Neural crest cell (in vitro differentiated cells): ENCODE measurements at regions not wholly inside any gene's neighbourhood (a gene's known extent, or its start where the extent isn't known, plus 50 kb on each side); places are given as distances from the start of the nearest gene placed in this dataset.

Experiments used
- DNase-seq: peaks from one replicate; pipeline ENCODE4 v3.0.0; 2021; ENCODE audit warnings: low read depth, mixed read lengths, low spot score
- H3K27ac Mint-ChIP-seq: one replicate; pipeline ENCODE4 v1.8.0; 2021; ENCODE audit warnings: mild to moderate bottlenecking, mixed read lengths; ENCODE audit not compliant: unreplicated experiment
- H3K27me3 Mint-ChIP-seq: 2 replicates; pipeline ENCODE4 v1.8.0; 2021; ENCODE audit warnings: low read depth, mild to moderate bottlenecking, mixed read lengths
- H3K36me3 Mint-ChIP-seq: 2 replicates; pipeline ENCODE4 v1.8.0; 2021; ENCODE audit warnings: low read depth, mild to moderate bottlenecking, mixed read lengths
- H3K4me1 Mint-ChIP-seq: 2 replicates; pipeline ENCODE4 v1.8.0; 2021; ENCODE audit warnings: mixed read lengths
- H3K4me3 Mint-ChIP-seq: one replicate; pipeline ENCODE4 v1.8.0; 2021; ENCODE audit warnings: mild to moderate bottlenecking, mixed read lengths
- H3K9me3 Mint-ChIP-seq: 2 replicates; pipeline ENCODE4 v1.8.0; 2021; ENCODE audit warnings: mixed read lengths
- CTCF ChIP-seq: fragments of 200-600 bp; sonication (generic); conservative IDR thresholded peaks from 2 replicates; pipeline ENCODE4 v1.5.0; 2021; ENCODE audit warnings: antibody characterized with exemption, mild to moderate bottlenecking

- TF ChIP-seq CTCF, result peak; percentile 34
- no peak for DNase-seq
- Mint-ChIP-seq H3K9me3 (peaks cover 5% of the 10 kb centered on the region), H3K4me1 (peaks cover 45% of the 10 kb centered on the region), H3K4me3 (no peak overlapping the region), H3K27ac (peak overlapping the region; percentile 85), H3K27me3 (no peaks in the 10 kb centered on the region), H3K36me3 (no peaks in the 10 kb centered on the region)
Observed at GRCh38 chr13:30017880-30018279, 167.5 kb upstream of the UBL3 start.

GRCh38 chr13:30016398-30016797 lies 166.0 kb upstream of the UBL3 start:
- no peak for DNase-seq
- Mint-ChIP-seq H3K36me3 (no peaks in the 10 kb centered on the region), H3K4me1 (peaks cover 31% of the 10 kb centered on the region), H3K27ac (no peak overlapping the region), H3K9me3 (peaks cover 5% of the 10 kb centered on the region), H3K4me3 (no peak overlapping the region), H3K27me3 (no peaks in the 10 kb centered on the region)
- TF ChIP-seq CTCF, result no peak

DNA sequence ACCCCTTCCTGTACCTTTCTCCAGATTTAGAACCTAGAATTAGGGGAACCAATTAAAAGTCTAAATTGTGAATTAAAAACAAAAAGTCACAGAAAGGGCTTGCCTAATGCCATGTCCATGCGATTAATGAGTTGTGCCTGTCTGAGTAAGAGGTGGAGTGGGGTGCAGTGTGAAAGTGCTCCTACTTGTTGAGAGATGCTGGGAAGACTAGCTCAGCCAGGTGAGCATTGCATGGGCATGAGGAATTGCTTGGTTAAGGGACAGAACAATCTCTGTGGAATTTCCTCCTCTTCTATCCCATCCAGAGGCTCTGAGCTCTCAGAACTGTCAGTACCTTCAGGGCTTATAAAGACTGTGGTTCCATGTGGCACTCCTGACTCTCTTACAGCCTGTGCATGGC lies 159.0 kb upstream of the UBL3 start:
- no peak for DNase-seq
- no peak overlapping the region for H3K4me3 Mint-ChIP-seq
- no peaks in the 10 kb centered on the region for H3K9me3 Mint-ChIP-seq
- H3K27ac Mint-ChIP-seq, result no peak overlapping the region
- peaks cover 4% of the 10 kb centered on the region for H3K4me1 Mint-ChIP-seq
- H3K27me3 Mint-ChIP-seq, result no peaks in the 10 kb centered on the region
- no peaks in the 10 kb centered on the region for H3K36me3 Mint-ChIP-seq
- TF ChIP-seq CTCF, result no peak

GRCh38 chr13:30006246-30006645 lies 155.8 kb upstream of the UBL3 start:
- DNase-seq, result no peak
- no peaks in the 10 kb centered on the region for H3K9me3 Mint-ChIP-seq
- no peak for TF ChIP-seq CTCF
- no peaks in the 10 kb centered on the region for H3K36me3 Mint-ChIP-seq
- no peak overlapping the region for H3K27ac Mint-ChIP-seq
- no peak overlapping the region for H3K4me3 Mint-ChIP-seq
- H3K27me3 Mint-ChIP-seq, result no peaks in the 10 kb centered on the region
- peaks cover 10% of the 10 kb centered on the region for H3K4me1 Mint-ChIP-seq

DNA sequence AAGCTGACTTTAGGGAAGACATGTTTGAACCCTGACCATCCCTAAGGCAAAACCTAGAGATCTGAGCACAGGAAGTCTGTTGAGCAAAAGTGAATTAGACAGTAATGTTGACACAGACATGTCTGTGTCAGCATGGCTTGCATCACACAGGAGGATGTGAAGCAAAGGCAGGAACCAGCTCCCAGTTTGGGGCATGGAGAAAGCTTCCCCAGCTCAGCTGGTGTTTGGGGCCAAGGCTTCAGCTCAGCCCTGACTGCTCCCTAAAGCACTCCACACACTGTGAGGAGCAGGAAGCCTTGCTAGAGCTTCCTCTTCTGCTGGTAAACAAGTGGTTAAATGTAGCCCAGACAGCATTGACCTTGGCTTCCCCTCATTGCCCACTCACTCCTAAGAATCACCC lies 153.8 kb upstream of the UBL3 start:
- Mint-ChIP-seq H3K27me3 (no peaks in the 10 kb centered on the region), H3K36me3 (no peaks in the 10 kb centered on the region), H3K4me1 (peaks cover 12% of the 10 kb centered on the region), H3K27ac (no peak overlapping the region), H3K9me3 (no peaks in the 10 kb centered on the region), H3K4me3 (no peak overlapping the region)
- TF ChIP-seq CTCF, result no peak
- DNase-seq, result no peak

- H3K4me1 Mint-ChIP-seq, result peaks cover 12% of the 10 kb centered on the region
- no peak for DNase-seq
- no peak for TF ChIP-seq CTCF
- no peaks in the 10 kb centered on the region for H3K36me3 Mint-ChIP-seq
- no peak overlapping the region for H3K27ac Mint-ChIP-seq
- H3K9me3 Mint-ChIP-seq, result no peaks in the 10 kb centered on the region
- H3K27me3 Mint-ChIP-seq, result no peaks in the 10 kb centered on the region
- H3K4me3 Mint-ChIP-seq, result no peak overlapping the region
Observed at GRCh38 chr13:30002577-30002976, 152.2 kb upstream of the UBL3 start.
